WTC11 (cell line): ENCODE measurements at regions not wholly inside any gene's neighbourhood (a gene's known extent, or its start where the extent isn't known, plus 50 kb on each side); places are given as distances from the start of the nearest gene placed in this dataset.

Experiments used
- ATAC-seq: fragments of 200-7000 bp; cut with Tn5 transposase; 2 replicates; pipeline ENCODE4 v1.10.0; 2021; ENCODE audit warnings: mild to moderate bottlenecking, moderate library complexity
- CTCF ChIA-PET: fragments of 300-600 bp; sonication (Branson Sonifier 250); formaldehyde crosslinking; loops from one replicate; lab custom pipeline; 2021; ENCODE audit warnings: antibody characterized with exemption; lab: Charles Lee
- POLR2A ChIA-PET: fragments of 350-600 bp; sonication (Branson Sonifier 250); formaldehyde crosslinking; loops from one replicate; lab custom pipeline; 2021; ENCODE audit warnings: antibody characterized with exemption; lab: Charles Lee
- DNase-seq: peaks from one replicate; pipeline ENCODE4 v3.0.0; 2021; ENCODE audit warnings: low spot score
- H3K27ac Mint-ChIP-seq: 2 replicates; pipeline ENCODE4 v1.8.0; 2021; ENCODE audit warnings: mixed read lengths
- H3K27me3 Mint-ChIP-seq: 2 replicates; pipeline ENCODE4 v1.8.0; 2021; ENCODE audit warnings: low read depth, mild to moderate bottlenecking, moderate library complexity, mixed read lengths
- H3K36me3 Mint-ChIP-seq: 2 replicates; pipeline ENCODE4 v1.8.0; 2021; ENCODE audit warnings: mixed read lengths
- H3K4me1 Mint-ChIP-seq: 2 replicates; pipeline ENCODE4 v1.8.0; 2022; ENCODE audit warnings: mixed read lengths
- H3K4me3 Mint-ChIP-seq: 2 replicates; pipeline ENCODE4 v1.8.0; 2021; ENCODE audit warnings: mild to moderate bottlenecking, moderate library complexity, mixed read lengths
- H3K9me3 Mint-ChIP-seq: 2 replicates; pipeline ENCODE4 v1.8.0; 2021; ENCODE audit warnings: mixed read lengths
- AR ChIP-seq: fragments of 250-450 bp; sonication (Bioruptor Pico); IDR thresholded peaks from 2 replicates; pipeline ENCODE4 v1.9.0; 2021; ENCODE audit warnings: mild to moderate bottlenecking
- ATF2 ChIP-seq: sonication (generic); formaldehyde crosslinking; IDR thresholded peaks from 2 replicates; pipeline ENCODE4 v1.8.1; 2022; ENCODE audit warnings: low read depth, missing genetic modification reagents, borderline replicate concordance
- CREM ChIP-seq: sonication (generic); formaldehyde crosslinking; IDR thresholded peaks from 2 replicates; pipeline ENCODE4 v1.8.1; 2022; ENCODE audit warnings: mild to moderate bottlenecking, missing genetic modification reagents, moderate library complexity
- E2F5 ChIP-seq: sonication (generic); formaldehyde crosslinking; IDR thresholded peaks from 2 replicates; pipeline ENCODE4 v1.8.1; 2022; ENCODE audit warnings: mild to moderate bottlenecking, moderate library complexity, missing genetic modification reagents
- ELF4 ChIP-seq: sonication (generic); formaldehyde crosslinking; IDR thresholded peaks from 2 replicates; pipeline ENCODE4 v1.8.1; 2022; ENCODE audit warnings: low read depth, mild to moderate bottlenecking, moderate library complexity, missing genetic modification reagents
- EMX1 ChIP-seq: fragments of 250-450 bp; sonication (Bioruptor Pico); IDR thresholded peaks from 2 replicates; pipeline ENCODE4 v1.8.0; 2021; ENCODE audit warnings: mild to moderate bottlenecking
- ESRRA ChIP-seq: sonication (generic); formaldehyde crosslinking; IDR thresholded peaks from 2 replicates; pipeline ENCODE4 v1.8.1; 2022; ENCODE audit warnings: mild to moderate bottlenecking, missing genetic modification reagents, borderline replicate concordance
- FOXP4 ChIP-seq: sonication (generic); formaldehyde crosslinking; IDR thresholded peaks from 2 replicates; pipeline ENCODE4 v1.8.0; 2022; ENCODE audit warnings: mild to moderate bottlenecking, missing genetic modification reagents
- MAX ChIP-seq: sonication (generic); formaldehyde crosslinking; IDR thresholded peaks from 2 replicates; pipeline ENCODE4 v1.8.0; 2022; ENCODE audit warnings: mild to moderate bottlenecking, missing genetic modification reagents
- NFE2L1 ChIP-seq: sonication (generic); formaldehyde crosslinking; IDR thresholded peaks from 2 replicates; pipeline ENCODE4 v1.8.1; 2023; ENCODE audit warnings: missing genetic modification reagents
- NR3C1 ChIP-seq: sonication (generic); formaldehyde crosslinking; conservative IDR thresholded peaks from 2 replicates; pipeline ENCODE4 v1.8.1; 2023; ENCODE audit warnings: low read depth, mild to moderate bottlenecking, missing genetic modification reagents
- SMAD3 ChIP-seq: sonication (generic); formaldehyde crosslinking; IDR thresholded peaks from 2 replicates; pipeline ENCODE4 v1.8.0; 2022; ENCODE audit warnings: missing genetic modification reagents, mild to moderate bottlenecking, borderline replicate concordance
- TCF7 ChIP-seq: sonication (generic); formaldehyde crosslinking; IDR thresholded peaks from 2 replicates; pipeline ENCODE4 v1.8.0; 2022; ENCODE audit warnings: mild to moderate bottlenecking, low read depth, missing genetic modification reagents, moderate library complexity
- USF2 ChIP-seq: sonication (generic); formaldehyde crosslinking; IDR thresholded peaks from 2 replicates; pipeline ENCODE4 v1.8.1; 2023; ENCODE audit warnings: mild to moderate bottlenecking, missing genetic modification reagents, moderate library complexity
- ZNF121 ChIP-seq: sonication (generic); formaldehyde crosslinking; IDR thresholded peaks from 2 replicates; pipeline ENCODE4 v1.8.0; 2023; ENCODE audit warnings: missing genetic modification reagents
- ZNF317 ChIP-seq: sonication (generic); formaldehyde crosslinking; IDR thresholded peaks from 2 replicates; pipeline ENCODE4 v1.8.1; 2023; ENCODE audit warnings: low read depth, mild to moderate bottlenecking, moderate library complexity, missing genetic modification reagents, borderline replicate concordance
- ZSCAN18 ChIP-seq: fragments of 250-450 bp; sonication (Bioruptor Pico); IDR thresholded peaks from 2 replicates; pipeline ENCODE4 v2.1.2; 2022; ENCODE audit warnings: mild to moderate bottlenecking, moderate library complexity

- no peak for TF ChIP-seq ATF2 (CRISPR knock-in tag)
- TF ChIP-seq ZNF121 (CRISPR knock-in tag), result no peak
These were observed 106.2 kb upstream of the BACH2 start (continued) for GRCh38 chr6:90402831-90403192.

GRCh38 chr6:90401933-90402830 lies 105.5 kb upstream of the BACH2 start:
- CTCF ChIA-PET, result interaction anchor here (0.9 to 3.2 kb wide), 6 partner anchors 9 to 117 kb away, joined by 3 to 23 read pairs (median 8); no protein-coding TSS in a partner anchor
- POLR2A ChIA-PET, result no interaction called here
- Mint-ChIP-seq H3K27ac (no peak overlapping the region), H3K4me1 (peaks cover 24% of the 10 kb centered on the region), H3K4me3 (no peak overlapping the region), H3K36me3 (peaks cover 1% of the 10 kb centered on the region; the same call in 1 of the 2 replicates), H3K9me3 (peaks cover 3% of the 10 kb centered on the region), H3K27me3 (peaks cover 23% of the 10 kb centered on the region)
- ATAC-seq (no peak), DNase-seq (no peak)
- TF ChIP-seq CREM (CRISPR knock-in tag) (no peak), ZSCAN18 (CRISPR knock-in tag) (no peak)

- H3K4me3 Mint-ChIP-seq, result no peak overlapping the region
- no peak for TF ChIP-seq SMAD3
- no peak for TF ChIP-seq E2F5 (CRISPR knock-in tag)
- TF ChIP-seq NFE2L1 (CRISPR knock-in tag), result no peak
- TF ChIP-seq ZNF317 (CRISPR knock-in tag), result no peak
- TF ChIP-seq ESRRA (CRISPR knock-in tag), result no peak
- TF ChIP-seq FOXP4 (CRISPR knock-in tag), result no peak
- TF ChIP-seq TCF7, result no peak
- TF ChIP-seq CREM (CRISPR knock-in tag), result no peak
- no peak for TF ChIP-seq MAX
- no peak for TF ChIP-seq EMX1 (CRISPR knock-in tag)
- TF ChIP-seq AR, result no peak
- TF ChIP-seq ELF4 (CRISPR knock-in tag), result no peak
- no peak for TF ChIP-seq USF2
- no peak for TF ChIP-seq NR3C1 (CRISPR knock-in tag)
- H3K9me3 Mint-ChIP-seq, result no peaks in the 10 kb centered on the region
- peaks cover 21% of the 10 kb centered on the region for H3K4me1 Mint-ChIP-seq
- H3K27me3 Mint-ChIP-seq, result peaks cover 14% of the 10 kb centered on the region
- H3K36me3 Mint-ChIP-seq, result no peaks in the 10 kb centered on the region
- CTCF ChIA-PET, result interaction anchor here (0.9 to 2.8 kb wide), 3 partner anchors 79 to 460 kb away, joined by 3 to 9 read pairs (median 4); no protein-coding TSS in a partner anchor
- DNase-seq, result no peak
- POLR2A ChIA-PET, result no interaction called here
- H3K27ac Mint-ChIP-seq, result no peak overlapping the region
- ATAC-seq, result no peak
These were observed 103.3 kb upstream of the BACH2 start for GRCh38 chr6:90399970-90400369.
